ENCODE measurements at regions not wholly inside any gene's neighbourhood (a gene's known extent, or its start where the extent isn't known, plus 50 kb on each side); places are given as distances from the start of the nearest gene placed in this dataset.
"Not testable (repeated sequence)": the region's sequence is repeated elsewhere in the genome, so short reads cannot be mapped to it uniquely, and the experiment has no call there.

DNA sequence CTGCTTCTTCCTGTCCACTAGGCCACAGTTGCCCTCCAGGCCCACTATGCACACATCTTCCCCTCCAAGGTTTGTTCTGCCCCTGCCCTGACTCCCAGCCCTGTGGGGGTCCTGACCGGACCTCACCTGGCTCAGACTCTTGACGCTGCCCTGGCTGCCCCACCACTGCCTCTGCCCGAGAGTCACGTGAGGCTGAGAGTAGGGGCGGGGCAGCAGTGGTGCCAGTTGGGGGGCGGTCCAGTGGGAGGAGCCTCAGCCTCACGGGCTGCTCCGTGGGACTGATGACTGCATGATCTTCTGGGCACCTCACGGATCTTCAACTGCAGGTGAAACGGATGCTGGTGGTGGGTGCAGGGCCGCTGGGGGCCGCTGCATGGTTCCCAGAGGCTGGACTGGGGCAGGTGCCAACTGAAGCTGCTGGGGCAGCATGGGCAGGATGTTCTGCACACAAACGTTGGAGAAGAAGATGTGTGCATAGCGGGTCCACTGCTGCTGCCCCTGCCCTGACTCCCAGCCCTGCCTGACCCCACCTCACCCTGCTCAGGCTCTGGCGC, 77.6 kb downstream of the HHIPL2 start:
- DNase-seq: not testable (repeated sequence)

GRCh38 chr1:222466150-222466865, 81.6 kb downstream of the HHIPL2 start:
- no peak for DNase-seq

GRCh38 chr1:222465211-222466041, 82.5 kb downstream of the HHIPL2 start:
- no peak for DNase-seq

GRCh38 chr1:222464841-222465210, 83.1 kb downstream of the HHIPL2 start:
- no peak for DNase-seq

DNA sequence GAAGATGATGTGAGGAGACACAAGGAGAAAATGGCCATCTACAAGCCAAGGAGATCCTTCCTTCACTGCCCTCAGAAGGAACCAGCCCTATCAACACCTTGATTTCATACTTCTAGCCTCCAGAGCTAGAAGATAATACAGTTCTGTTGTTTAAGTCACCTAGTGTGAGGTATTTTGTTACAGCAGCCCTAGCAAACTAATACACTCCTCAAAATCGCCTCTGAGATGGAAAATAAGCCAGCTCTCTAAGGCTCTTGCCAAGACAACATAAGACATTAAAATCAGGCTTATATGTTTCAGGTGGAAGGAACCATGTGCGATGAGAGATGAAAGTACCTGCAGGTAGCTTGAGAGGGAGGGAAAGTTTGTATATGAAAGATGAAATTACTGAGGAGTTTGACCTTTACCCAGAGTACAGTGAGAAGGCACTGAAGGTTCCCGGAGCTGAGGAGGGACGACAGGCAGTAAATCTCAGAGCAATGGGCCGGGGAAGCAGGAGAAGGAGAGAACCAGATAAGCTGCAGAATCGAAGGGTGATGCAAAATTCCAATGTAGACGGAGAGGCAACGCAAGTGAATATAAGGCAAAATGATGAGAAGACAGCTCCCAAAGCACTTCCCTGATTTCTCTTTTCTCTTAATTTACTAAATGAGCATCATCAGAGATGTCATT, 84.7 kb downstream of the HHIPL2 start:
- DNase-seq: no peak

DNA sequence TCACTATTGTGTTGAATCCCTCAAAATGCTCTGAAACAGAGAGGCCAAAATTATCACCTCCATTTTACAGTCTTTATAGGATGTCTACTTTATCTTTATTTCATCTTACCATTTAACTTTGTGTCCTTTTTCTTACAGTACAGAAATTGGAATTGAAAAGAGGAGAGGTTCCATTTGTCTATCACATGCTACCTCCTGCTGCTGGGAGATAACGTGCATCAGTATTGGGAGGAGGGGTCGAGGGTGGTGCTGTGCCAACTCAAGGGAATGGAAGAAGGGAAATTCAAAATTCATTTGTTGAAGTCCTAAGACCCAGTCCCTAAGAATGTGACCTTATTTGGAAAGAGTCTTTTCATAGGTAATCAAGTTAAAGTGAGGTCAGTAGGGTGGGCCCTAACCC, 85.3 kb downstream of the HHIPL2 start:
- no peak for DNase-seq

DNA sequence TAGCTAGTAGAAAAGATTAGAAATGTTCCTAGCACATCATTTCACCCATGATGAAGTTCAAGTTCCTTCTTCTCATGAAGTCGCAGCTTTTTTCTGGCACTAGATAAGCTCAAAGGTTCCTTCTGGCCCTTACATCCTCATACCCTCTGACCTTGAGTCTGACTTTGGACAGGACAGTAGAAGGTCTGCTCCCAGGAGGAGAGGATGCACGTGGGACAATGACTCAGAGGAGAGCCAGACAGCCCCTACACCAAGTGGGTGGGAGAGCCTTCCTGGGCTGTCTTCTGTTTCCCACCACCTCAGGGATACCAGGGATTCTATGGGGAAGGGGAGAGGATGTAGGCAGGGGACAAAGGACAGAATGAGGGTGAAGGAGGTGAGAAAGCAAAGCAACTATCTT, 86.0 kb downstream of the HHIPL2 start:
- DNase-seq: no peak

DNA sequence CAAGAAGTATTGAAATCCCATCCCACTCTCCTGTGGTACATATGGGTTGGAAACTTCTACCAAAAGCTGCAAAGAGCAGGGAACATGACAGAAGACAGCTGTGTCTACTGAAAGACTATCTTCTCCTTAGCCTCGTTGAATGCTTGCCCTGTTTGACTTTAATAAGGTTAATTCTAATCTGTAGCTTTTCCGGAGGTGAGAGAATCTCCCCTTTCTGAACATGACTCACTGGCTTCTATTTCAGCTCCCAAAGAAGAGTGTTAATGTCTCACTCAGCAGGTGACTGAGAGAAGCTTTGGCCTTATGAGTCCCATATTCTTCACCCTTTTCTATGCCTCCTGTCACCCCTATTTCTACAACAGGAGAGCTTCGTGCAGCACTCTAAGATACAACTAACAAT, 88.3 kb downstream of the HHIPL2 start:
- DNase-seq: no peak

- no peak for DNase-seq
These were observed 90.4 kb downstream of the HHIPL2 start for GRCh38 chr1:222457513-222457912.

GRCh38 chr1:222457084-222457483, 90.8 kb downstream of the HHIPL2 start:
- no peak for DNase-seq

- no peak for DNase-seq
These were observed 92.6 kb downstream of the HHIPL2 start for GRCh38 chr1:222455188-222455879.

DNA sequence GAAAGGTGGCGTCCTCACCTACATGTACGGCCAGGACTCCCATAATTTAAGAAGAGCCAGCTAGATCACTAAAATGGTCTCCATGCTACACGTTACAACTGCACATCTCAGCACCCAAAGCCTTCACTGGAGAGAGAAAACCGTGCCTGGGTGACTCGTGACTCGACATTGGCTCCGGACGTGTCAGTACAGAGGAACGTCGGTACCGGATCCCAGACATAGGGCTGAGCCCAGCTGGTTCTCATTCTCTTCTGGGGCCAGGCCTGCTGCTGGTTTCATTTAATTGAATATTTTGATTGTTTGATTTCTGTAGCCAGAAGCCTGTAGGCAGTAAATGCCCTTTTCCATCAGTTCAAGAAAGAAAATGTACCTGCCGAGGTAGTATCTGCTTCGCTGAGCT, 93.1 kb downstream of the HHIPL2 start:
- no peak for DNase-seq

- DNase-seq: no peak
These were observed 93.7 kb downstream of the HHIPL2 start for GRCh38 chr1:222454186-222454585.

DNA sequence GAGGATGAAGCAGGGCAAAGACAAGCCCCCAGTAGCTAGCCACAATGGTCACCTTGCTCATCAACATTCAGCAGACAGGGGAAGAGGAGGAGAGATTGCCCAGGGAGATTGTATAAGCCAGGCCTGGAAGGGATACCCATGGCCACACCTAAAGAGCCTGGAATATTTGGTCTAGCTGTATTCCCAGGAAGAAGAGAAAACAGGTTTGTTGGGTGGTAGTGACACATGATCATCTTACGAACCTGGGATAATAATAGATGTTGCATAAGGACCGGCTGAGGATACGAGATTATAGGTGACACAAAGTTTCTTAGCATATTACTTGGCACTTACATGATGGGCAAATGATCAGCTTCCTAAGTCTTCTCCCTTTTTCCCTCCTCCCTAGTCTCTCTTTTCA, 95.9 kb downstream of the HHIPL2 start:
- DNase-seq: no peak

GRCh38 chr1:222443566-222443965, 104.3 kb downstream of the HHIPL2 start:
- no peak for DNase-seq

DNA sequence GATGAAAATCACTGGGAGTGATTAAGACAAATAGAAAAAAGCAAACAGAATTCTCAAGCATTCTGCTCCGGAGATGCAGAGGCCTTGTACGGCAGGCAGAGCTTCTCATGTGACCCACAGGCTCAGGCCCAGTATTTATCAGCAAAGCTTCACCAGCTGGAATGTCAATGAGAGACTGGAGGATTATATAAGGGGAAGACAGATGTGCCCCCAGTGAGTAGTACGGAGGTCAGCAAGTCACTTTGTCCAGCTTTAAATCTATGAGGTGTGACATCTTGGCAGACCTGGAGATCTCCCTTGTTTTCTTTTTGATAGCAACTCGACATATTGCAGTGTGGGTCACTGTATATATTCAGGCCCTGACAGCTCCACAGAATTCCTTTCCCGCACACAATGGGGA, 106.8 kb downstream of the HHIPL2 start:
- no peak for DNase-seq

- no peak for DNase-seq
These were observed 123.1 kb downstream of the HHIPL2 start for GRCh38 chr1:222424826-222425225.

- no peak for DNase-seq
These were observed 126.5 kb downstream of the HHIPL2 start for GRCh38 chr1:222421380-222421779.

DNA sequence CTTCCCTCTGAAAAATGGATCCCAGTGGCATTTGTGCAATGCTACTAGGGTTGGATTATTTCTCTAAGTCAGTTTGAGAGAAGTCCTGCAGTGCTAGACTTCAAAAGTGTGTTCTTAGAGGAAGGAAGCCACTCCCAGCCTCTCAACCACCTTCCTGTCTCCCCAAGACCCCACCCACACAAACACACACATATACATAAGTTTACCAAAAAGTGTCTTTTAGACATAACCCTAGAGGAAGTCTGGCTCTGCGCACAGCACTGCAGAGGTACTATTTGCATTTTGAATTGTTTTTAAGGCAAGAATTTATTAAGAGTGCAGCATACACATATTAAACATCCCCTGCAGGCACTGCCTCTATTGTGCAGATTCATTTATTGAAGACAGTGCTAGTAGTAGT, 127.3 kb downstream of the HHIPL2 start:
- no peak for DNase-seq

DNA sequence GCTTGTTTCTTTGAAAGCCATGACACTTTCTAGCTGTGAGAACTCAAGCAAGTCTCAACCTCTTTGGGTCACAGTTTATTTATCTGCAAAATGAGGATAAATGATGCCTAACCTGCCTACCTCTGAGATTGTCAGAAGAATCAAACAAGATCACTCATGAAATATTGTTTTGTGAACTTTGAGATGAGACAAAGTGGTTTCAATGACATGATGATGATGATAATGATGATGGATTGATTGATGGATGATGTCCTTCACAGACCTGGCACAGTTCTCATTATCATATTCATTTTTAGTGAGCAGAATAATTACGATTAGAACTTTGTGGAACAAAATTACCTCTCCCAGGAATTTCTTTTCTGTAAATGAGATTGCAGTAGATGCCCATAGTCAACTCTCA, 129.2 kb downstream of the HHIPL2 start:
- DNase-seq: no peak

- no peak for DNase-seq
These were observed 130.6 kb downstream of the HHIPL2 start for GRCh38 chr1:222417264-222417663.

GRCh38 chr1:222416001-222416791, 131.7 kb downstream of the HHIPL2 start:
- no peak for DNase-seq
